HUES6 (cell line): ENCODE measurements at regions not wholly inside any gene's neighbourhood (a gene's known extent, or its start where the extent isn't known, plus 50 kb on each side); places are given as distances from the start of the nearest gene placed in this dataset.

ENCODE experiments used
- H3K27ac ChIP-seq: 2 replicates; pipeline ENCODE4 v1.7.0; 2013; ENCODE audit warnings: low read depth, mild to moderate bottlenecking, low read length, inconsistent platforms
- H3K27me3 ChIP-seq: 2 replicates; pipeline ENCODE4 v1.6.1; 2013; ENCODE audit warnings: low read length; ENCODE audit not compliant: control insufficient read depth, insufficient read depth
- H3K36me3 ChIP-seq: 2 replicates; pipeline ENCODE4 v1.6.1; 2013; ENCODE audit warnings: low read length; ENCODE audit not compliant: control insufficient read depth, insufficient read depth
- H3K4me1 ChIP-seq: 2 replicates; pipeline ENCODE4 v1.6.1; 2013; ENCODE audit warnings: low read length; ENCODE audit not compliant: control insufficient read depth, insufficient read depth
- H3K4me3 ChIP-seq: 2 replicates; pipeline ENCODE4 v1.5.1; 2013; ENCODE audit warnings: low read depth, low read length
- H3K9ac ChIP-seq: one replicate; pipeline ENCODE4 v1.6.1; 2013; ENCODE audit warnings: mild to moderate bottlenecking, low read length
- H3K9me3 ChIP-seq: 2 replicates; pipeline ENCODE4 v1.6.1; 2013; ENCODE audit warnings: low read depth, low read length; ENCODE audit not compliant: control insufficient read depth, insufficient read depth

- Histone ChIP-seq H3K4me1 (peaks cover 15% of the 10 kb centered on the region), H3K9me3 (peaks cover 7% of the 10 kb centered on the region; the same call in 1 of the 2 replicates), H3K27me3 (no peaks in the 10 kb centered on the region), H3K27ac (no peak overlapping the region), H3K9ac (no peak overlapping the region), H3K36me3 (no peaks in the 10 kb centered on the region), H3K4me3 (no peak overlapping the region)
Observed at GRCh38 chr2:226125176-226125883, 674.3 kb downstream of the IRS1 start.

- no peak overlapping the region for H3K4me3 ChIP-seq
- no peak overlapping the region for H3K27ac ChIP-seq
- H3K9ac ChIP-seq, result no peak overlapping the region
- no peaks in the 10 kb centered on the region for H3K36me3 ChIP-seq
- peaks cover 7% of the 10 kb centered on the region; the same call in 1 of the 2 replicates for H3K9me3 ChIP-seq
- H3K4me1 ChIP-seq, result peaks cover 15% of the 10 kb centered on the region
- no peaks in the 10 kb centered on the region for H3K27me3 ChIP-seq
Observed at GRCh38 chr2:226124548-226125011, 675.0 kb downstream of the IRS1 start.

GRCh38 chr2:226123300-226123699 is 676.3 kb downstream of the IRS1 start:
- no peak overlapping the region for H3K9ac ChIP-seq
- peaks cover 7% of the 10 kb centered on the region; the same call in 1 of the 2 replicates for H3K9me3 ChIP-seq
- no peaks in the 10 kb centered on the region for H3K27me3 ChIP-seq
- H3K4me1 ChIP-seq, result peaks cover 18% of the 10 kb centered on the region
- H3K36me3 ChIP-seq, result no peaks in the 10 kb centered on the region
- no peak overlapping the region for H3K4me3 ChIP-seq
- H3K27ac ChIP-seq, result no peak overlapping the region

GRCh38 chr2:226122041-226122440 is 677.6 kb downstream of the IRS1 start:
- Histone ChIP-seq H3K27ac (no peak overlapping the region), H3K4me1 (peaks cover 18% of the 10 kb centered on the region), H3K36me3 (no peaks in the 10 kb centered on the region), H3K9me3 (peaks cover 7% of the 10 kb centered on the region; the same call in 1 of the 2 replicates), H3K4me3 (no peak overlapping the region), H3K9ac (no peak overlapping the region), H3K27me3 (no peaks in the 10 kb centered on the region)

GRCh38 chr2:226121046-226121738 is 678.4 kb downstream of the IRS1 start:
- Histone ChIP-seq H3K9me3 (peaks cover 7% of the 10 kb centered on the region; the same call in 1 of the 2 replicates), H3K27ac (no peak overlapping the region), H3K4me1 (peaks cover 21% of the 10 kb centered on the region), H3K4me3 (no peak overlapping the region), H3K27me3 (no peaks in the 10 kb centered on the region), H3K36me3 (no peaks in the 10 kb centered on the region), H3K9ac (no peak overlapping the region)

- H3K27me3 ChIP-seq, result no peaks in the 10 kb centered on the region
- no peak overlapping the region for H3K9ac ChIP-seq
- peaks cover 26% of the 10 kb centered on the region for H3K4me1 ChIP-seq
- H3K27ac ChIP-seq, result no peak overlapping the region
- peaks cover 7% of the 10 kb centered on the region; the same call in 1 of the 2 replicates for H3K9me3 ChIP-seq
- no peaks in the 10 kb centered on the region for H3K36me3 ChIP-seq
- H3K4me3 ChIP-seq, result no peak overlapping the region
Observed at GRCh38 chr2:226118471-226119429, 680.9 kb downstream of the IRS1 start.

- Histone ChIP-seq H3K4me1 (peaks cover 19% of the 10 kb centered on the region), H3K27ac (no peak overlapping the region), H3K9ac (no peak overlapping the region), H3K4me3 (no peak overlapping the region), H3K36me3 (no peaks in the 10 kb centered on the region), H3K9me3 (peaks cover 3% of the 10 kb centered on the region; the same call in 1 of the 2 replicates), H3K27me3 (no peaks in the 10 kb centered on the region)
Observed at GRCh38 chr2:226117510-226118065, 682.0 kb downstream of the IRS1 start.

GRCh38 chr2:226116346-226116745 is 683.3 kb downstream of the IRS1 start:
- no peak overlapping the region for H3K9ac ChIP-seq
- no peak overlapping the region for H3K4me3 ChIP-seq
- H3K36me3 ChIP-seq, result no peaks in the 10 kb centered on the region
- no peaks in the 10 kb centered on the region for H3K9me3 ChIP-seq
- H3K27me3 ChIP-seq, result no peaks in the 10 kb centered on the region
- H3K4me1 ChIP-seq, result peaks cover 19% of the 10 kb centered on the region
- peak overlapping the region; percentile 59; the same call in 1 of the 2 replicates for H3K27ac ChIP-seq

- Histone ChIP-seq H3K27ac (peak overlapping the region; percentile 59), H3K9me3 (no peaks in the 10 kb centered on the region), H3K9ac (no peak overlapping the region), H3K27me3 (no peaks in the 10 kb centered on the region), H3K4me3 (no peak overlapping the region), H3K4me1 (peaks cover 19% of the 10 kb centered on the region), H3K36me3 (no peaks in the 10 kb centered on the region)
Observed at GRCh38 chr2:226115832-226116200, 683.8 kb downstream of the IRS1 start.

- no peaks in the 10 kb centered on the region for H3K36me3 ChIP-seq
- H3K9me3 ChIP-seq, result no peaks in the 10 kb centered on the region
- H3K9ac ChIP-seq, result no peak overlapping the region
- no peak overlapping the region for H3K4me3 ChIP-seq
- peaks cover 19% of the 10 kb centered on the region for H3K4me1 ChIP-seq
- H3K27me3 ChIP-seq, result no peaks in the 10 kb centered on the region
- peak overlapping the region; percentile 59 for H3K27ac ChIP-seq
Observed at GRCh38 chr2:226115102-226115831, 684.4 kb downstream of the IRS1 start.
